NCI-H446 (cell line): ENCODE measurements at regions not wholly inside any gene's neighbourhood (a gene's known extent, or its start where the extent isn't known, plus 50 kb on each side); places are given as distances from the start of the nearest gene placed in this dataset.
"Not testable (repeated sequence)": the region's sequence is repeated elsewhere in the genome, so short reads cannot be mapped to it uniquely, and the experiment has no call there.

Source experiments
- DNase-seq, 2 experiments: peaks; one replicate each; lab custom pipeline; 2025; lab: John Stamatoyannopoulos, UW

DNA sequence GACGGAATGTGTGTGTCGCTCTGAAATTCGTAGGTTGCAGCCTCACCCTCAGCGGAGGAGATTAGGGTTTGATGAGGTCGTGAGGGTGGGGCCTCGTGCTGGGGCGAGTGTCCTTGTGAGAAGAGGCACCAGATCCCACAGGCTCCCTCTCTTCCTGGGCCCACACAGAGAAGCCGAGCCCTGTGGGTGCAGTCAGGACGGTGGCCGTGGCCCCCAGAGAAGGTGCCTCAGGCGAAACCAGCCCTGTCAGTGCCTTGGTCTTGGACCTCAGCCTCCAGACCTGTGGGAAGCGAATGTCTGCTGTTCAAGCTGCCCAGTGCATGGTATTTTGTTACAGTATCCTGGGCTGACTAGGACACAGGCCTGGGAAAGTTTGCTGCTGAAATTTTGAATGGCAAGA lies 108.0 kb upstream of the ALKAL2 start:
- DNase-seq = no peak

GRCh38 chr2:393711-394696 lies 106.1 kb upstream of the ALKAL2 start:
- no peak for DNase-seq

GRCh38 chr2:392926-393280 lies 105.0 kb upstream of the ALKAL2 start:
- DNase-seq = no peak

DNA sequence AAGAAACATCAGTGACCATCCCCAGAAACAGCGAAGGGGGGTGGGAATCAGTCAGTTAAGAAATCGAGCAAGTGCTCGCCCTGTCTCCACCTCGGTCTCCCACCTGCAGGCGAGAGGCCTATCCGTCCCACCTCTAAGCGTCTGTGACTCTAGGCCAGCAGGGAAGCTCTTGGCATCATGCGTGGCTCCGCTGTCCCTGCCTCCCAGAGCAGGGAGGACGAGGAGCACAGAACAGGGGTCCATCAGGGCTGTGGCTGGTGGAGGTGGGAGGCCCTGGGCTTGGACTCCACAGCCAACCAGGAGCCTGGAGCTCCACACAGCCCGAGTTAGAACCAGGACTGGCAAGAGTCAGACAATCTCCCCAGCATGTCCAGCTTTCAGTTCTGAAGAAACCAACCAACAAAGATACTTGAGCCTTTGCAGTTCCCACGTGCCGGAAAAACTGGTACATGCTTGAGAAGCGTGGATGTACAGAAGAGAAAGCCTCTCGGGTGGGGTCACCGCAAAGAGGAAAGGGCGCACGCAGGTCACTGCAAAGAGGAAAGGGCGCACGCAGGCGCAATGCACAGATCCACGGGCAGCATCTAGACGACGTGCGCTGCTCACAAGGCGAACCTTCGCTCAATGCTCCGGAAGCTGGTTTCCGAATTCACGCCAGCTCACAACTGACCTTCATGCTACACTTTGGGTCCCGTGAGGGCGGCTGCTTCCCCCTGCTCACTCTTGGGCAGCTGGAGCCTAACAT lies 104.5 kb upstream of the ALKAL2 start:
- DNase-seq = no peak

DNA sequence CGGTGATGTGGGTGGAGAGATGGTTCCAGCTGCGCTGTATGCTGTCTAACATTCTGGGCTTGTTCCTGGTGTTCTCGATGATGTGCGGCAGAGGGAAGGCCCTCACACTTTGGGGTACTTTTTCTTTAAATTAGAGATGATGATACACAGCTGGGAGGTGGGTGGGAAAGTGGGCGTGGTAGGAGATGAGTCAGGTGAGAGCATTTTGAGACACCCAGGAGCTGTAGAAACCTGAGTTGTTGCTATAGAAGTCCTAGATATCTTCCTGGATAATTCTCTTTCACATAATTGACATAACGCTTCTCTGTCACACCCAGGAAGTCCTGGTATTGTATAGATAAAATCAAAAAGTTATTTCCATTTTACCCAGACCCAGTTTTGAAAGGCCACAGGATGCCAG lies 103.8 kb upstream of the ALKAL2 start:
- DNase-seq = no peak

GRCh38 chr2:390959-391358 lies 103.1 kb upstream of the ALKAL2 start:
- no peak for DNase-seq

- DNase-seq = not testable (repeated sequence)
Observed at GRCh38 chr2:389985-390384, 102.1 kb upstream of the ALKAL2 start.

DNA sequence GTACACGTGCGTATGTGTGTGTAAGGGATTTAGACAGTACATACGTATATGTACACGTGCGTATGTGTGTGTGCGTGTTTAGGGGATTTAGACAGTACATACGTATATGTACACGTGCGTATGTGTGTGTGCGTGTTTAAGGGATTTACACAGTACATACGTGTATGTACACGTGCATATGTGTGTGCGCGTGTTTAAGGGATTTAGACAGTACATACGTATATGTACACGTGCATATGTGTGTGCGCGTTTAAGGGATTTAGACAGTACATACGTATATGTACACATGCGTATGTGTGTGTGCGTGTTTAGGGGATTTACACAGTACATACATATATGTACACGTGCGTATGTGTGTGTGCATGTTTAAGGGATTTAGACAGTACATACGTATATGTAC lies 100.9 kb upstream of the ALKAL2 start:
- DNase-seq = not testable (repeated sequence)

GRCh38 chr2:387980-388421 lies 100.1 kb upstream of the ALKAL2 start:
- DNase-seq = no peak

- no peak for DNase-seq
Observed at GRCh38 chr2:386406-387103, 98.7 kb upstream of the ALKAL2 start.

GRCh38 chr2:385785-386184 lies 97.9 kb upstream of the ALKAL2 start:
- DNase-seq = no peak

- DNase-seq = no peak
Observed at GRCh38 chr2:385061-385460, 97.2 kb upstream of the ALKAL2 start.

DNA sequence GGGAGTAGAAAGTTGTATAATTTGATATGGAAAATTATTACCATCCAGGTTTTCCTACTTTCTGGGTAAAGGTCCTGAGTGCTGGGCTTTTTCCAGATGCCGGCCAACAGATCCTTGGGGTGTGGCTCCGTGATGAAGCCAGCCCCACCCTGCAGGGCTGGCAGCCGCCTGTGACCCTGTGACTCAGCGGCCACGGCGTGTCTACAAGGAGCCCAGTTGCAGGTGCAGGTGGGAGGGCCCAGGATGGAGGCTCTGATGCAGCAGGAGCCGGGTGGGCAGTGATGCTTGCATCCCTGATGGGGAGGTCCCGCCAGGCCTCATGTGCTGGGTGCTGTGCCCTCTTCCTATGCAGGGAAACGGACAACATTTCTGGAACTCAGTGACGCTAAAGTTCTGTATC lies 96.0 kb upstream of the ALKAL2 start:
- DNase-seq = no peak

- DNase-seq = no peak
Observed at GRCh38 chr2:383178-383577, 95.3 kb upstream of the ALKAL2 start.

DNA sequence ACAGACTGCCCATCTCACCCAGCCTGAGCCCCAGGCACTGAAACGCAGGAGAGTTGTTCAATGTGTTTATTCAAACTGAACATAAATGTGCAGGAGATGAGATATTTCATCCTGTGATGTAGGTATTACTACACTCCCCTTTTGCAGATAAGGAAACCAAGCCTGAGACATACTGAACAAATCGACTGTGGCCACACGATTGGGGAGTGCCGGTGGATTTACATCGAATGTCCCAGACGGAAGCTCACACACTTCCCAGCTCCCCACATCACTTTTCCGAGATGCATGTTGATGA lies 94.8 kb upstream of the ALKAL2 start:
- DNase-seq = no peak

DNA sequence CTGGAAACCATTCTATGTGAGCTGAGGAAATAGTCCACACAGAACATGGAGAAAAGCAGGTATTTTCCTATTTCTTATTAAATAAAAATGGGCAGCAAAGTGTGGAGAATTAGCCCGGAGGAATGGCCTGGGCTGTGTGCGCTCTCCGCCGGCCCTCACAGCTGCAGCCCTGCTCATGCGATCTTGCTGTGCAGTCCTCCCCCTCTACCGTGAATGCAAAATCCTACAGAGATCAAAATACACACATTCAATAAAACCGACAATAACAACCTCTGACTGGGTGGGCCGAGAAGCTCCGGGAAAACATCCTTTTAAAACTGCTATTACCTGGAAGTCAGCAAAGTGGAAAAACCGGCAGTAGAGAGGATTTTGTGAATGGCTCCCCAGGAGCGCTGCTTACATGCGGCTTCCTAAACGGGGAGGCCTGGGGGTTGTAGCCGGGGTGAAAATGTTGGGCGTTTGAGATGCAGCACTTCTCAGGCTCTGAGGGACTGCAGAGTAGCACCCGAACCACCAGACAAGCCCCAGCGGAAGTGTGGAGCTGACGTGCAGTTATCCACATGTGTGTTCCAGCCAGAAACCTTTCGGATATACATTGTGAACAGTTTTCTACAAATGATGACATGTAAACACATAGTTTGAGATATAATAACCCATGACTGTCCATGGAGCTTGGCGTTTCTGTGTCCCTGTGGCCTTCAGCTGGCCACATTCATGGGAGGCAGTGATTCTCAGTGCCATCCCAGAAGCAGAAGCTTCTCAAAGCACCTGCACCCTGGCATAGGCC lies 94.2 kb upstream of the ALKAL2 start:
- no peak for DNase-seq

DNA sequence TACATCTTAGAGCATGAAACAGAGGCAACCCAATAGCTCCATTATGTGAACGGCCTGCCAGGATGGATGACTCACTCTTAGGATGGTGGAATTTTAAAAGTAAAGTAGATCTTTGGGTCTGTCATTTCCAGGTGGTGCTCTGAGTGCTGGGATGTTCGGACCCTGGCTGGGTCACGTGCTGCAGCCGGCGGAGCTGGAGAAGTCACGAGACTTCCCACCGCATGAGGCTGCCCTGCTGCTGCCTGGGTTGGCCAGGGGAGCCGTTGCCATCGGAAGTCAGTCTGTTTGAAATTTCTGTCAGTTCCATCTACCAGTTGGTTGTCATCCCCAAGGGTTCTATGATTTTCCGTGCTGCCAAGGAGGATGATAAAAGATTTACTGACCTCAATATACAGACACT lies 93.3 kb upstream of the ALKAL2 start:
- no peak for DNase-seq

DNA sequence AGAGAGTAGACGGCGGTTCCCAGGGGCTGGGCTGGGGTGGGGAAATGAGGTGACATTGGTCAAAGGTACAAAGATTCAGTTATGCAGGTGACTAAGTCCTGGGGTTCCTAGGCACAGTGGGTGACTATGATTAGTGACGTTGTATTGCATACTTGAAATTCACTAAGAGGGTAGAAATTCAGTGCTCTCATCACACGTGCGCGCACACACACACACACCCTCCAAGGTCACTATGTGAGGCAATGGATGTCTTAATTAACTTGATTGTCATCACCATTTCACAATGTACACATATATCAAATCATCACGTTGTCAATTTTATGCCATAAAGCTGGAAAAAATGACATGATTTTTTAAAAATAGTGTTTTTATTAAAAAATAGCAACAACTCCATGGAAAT lies 92.9 kb upstream of the ALKAL2 start:
- DNase-seq = no peak

DNA sequence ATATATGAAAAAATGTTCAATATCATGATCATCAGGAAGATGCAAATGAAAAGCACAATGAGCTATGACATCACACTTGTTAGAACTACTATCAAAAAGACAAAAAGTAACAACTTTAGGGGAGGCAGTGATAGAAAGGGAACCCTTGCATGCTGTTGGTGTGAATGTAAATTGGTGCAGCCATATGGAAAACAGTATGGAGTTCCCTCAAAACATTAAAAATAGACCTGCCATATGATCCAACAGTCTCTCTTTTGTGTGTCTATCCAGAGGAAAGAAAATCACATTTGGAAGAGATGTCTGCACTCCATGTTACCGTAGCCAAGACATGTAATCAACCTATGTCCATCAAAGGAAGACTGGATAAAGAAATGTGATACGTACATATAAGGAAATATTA lies 92.3 kb upstream of the ALKAL2 start:
- DNase-seq = no peak

- no peak for DNase-seq
Observed at GRCh38 chr2:379778-380177, 91.9 kb upstream of the ALKAL2 start.

DNA sequence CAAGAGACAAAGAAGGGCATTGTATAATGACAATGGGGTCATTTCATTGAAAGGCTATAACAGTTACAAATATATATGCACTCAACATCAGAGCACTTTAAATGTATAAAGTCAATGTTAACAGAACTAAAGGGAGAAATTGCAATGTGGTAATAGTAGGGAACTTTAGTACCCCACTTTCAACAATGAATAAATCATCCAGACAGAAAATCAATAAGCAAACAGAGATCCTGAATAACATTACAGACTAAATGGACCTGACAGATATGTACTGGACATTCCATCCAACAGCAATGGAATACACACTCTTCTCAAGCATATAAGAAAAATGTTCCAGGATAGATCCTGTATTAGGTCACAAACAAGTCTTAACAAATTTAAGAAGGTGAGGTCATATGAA lies 90.5 kb upstream of the ALKAL2 start:
- no peak for DNase-seq

- DNase-seq = no peak
Observed at GRCh38 chr2:377414-377813, 89.5 kb upstream of the ALKAL2 start.
